Keratinocyte (primary cell): ENCODE measurements at regions not wholly inside any gene's neighbourhood (a gene's known extent, or its start where the extent isn't known, plus 50 kb on each side); places are given as distances from the start of the nearest gene placed in this dataset.

Experiments used
- DNase-seq: peaks from one replicate; pipeline ENCODE4 v3.0.0-alpha.2; 2011; ENCODE audit warnings: low read depth, missing footprints, low spot score
- FAIRE-seq: peaks from 2 replicates; lab custom pipeline; 2011; peaks lifted over from hg19 to GRCh38; lab: Jason Lieb, UNC
- H2AFZ ChIP-seq: 2 replicates; pipeline ENCODE4 v1.6.0; 2012; ENCODE audit warnings: low read length, control low read depth, inconsistent platforms; ENCODE audit not compliant: control insufficient read depth
- H3K27ac ChIP-seq: 2 replicates; pipeline ENCODE4 v1.5.1; 2011; ENCODE audit warnings: low read length; ENCODE audit not compliant: control insufficient read depth, insufficient read depth
- H3K27me3 ChIP-seq: 3 replicates; pipeline ENCODE4 v1.6.0; 2011; ENCODE audit warnings: low read length; ENCODE audit not compliant: control insufficient read depth, insufficient read depth; ENCODE audit errors: extremely low read depth
- H3K36me3 ChIP-seq, 2 experiments: 2 replicates in 1 of 2; 3 replicates in 1 of 2; pipeline ENCODE4 v1.5.1; 2011; ENCODE audit warnings: low read length in 2 of 2, mild to moderate bottlenecking in 1 of 2; ENCODE audit not compliant: control insufficient read depth in 2 of 2, insufficient read depth in 2 of 2; ENCODE audit errors: extremely low read depth in 1 of 2
- H3K4me1 ChIP-seq: 3 replicates; pipeline ENCODE4 v1.5.1; 2011; ENCODE audit warnings: low read length; ENCODE audit not compliant: control insufficient read depth, insufficient read depth; ENCODE audit errors: extremely low read depth
- H3K4me2 ChIP-seq: 3 replicates; pipeline ENCODE4 v1.6.0; 2011; ENCODE audit warnings: low read depth, low read length; ENCODE audit not compliant: control insufficient read depth, insufficient read depth; ENCODE audit errors: extremely low read depth
- H3K4me3 ChIP-seq, 3 experiments: fragments of 200-600 bp in 1 of 3; sonication (generic) in 1 of 3; 2 replicates in 2 of 3; 3 replicates in 1 of 3; pipeline ENCODE4 v1.5.1; 2011 to 2016; ENCODE audit warnings: low read length in 3 of 3, mild to moderate bottlenecking in 3 of 3, control low read depth in 2 of 3, inconsistent platforms in 1 of 3, low read depth in 1 of 3, mixed read lengths in 1 of 3, mixed run types in 1 of 3, moderate library complexity in 1 of 3; ENCODE audit not compliant: control insufficient read depth in 2 of 3, insufficient read depth in 2 of 3; ENCODE audit errors: extremely low read depth in 1 of 3
- H3K79me2 ChIP-seq: 2 replicates; pipeline ENCODE4 v1.6.0; 2012; ENCODE audit warnings: low read length; ENCODE audit not compliant: control insufficient read depth, insufficient read depth
- H3K9ac ChIP-seq: 3 replicates; pipeline ENCODE4 v1.6.0; 2011; ENCODE audit warnings: low read length; ENCODE audit not compliant: control insufficient read depth, insufficient read depth; ENCODE audit errors: extremely low read depth
- H3K9me1 ChIP-seq: 3 replicates; pipeline ENCODE4 v1.6.0; 2011; ENCODE audit warnings: low read length; ENCODE audit not compliant: control insufficient read depth, insufficient read depth; ENCODE audit errors: extremely low read depth
- H3K9me3 ChIP-seq: 2 replicates; pipeline ENCODE4 v1.5.1; 2012; ENCODE audit warnings: low read depth, low read length; ENCODE audit not compliant: control insufficient read depth
- H4K20me1 ChIP-seq: 3 replicates; pipeline ENCODE4 v1.6.0; 2011; ENCODE audit warnings: low read length; ENCODE audit not compliant: control insufficient read depth, insufficient read depth; ENCODE audit errors: extremely low read depth
- EZH2 ChIP-seq: IDR thresholded peaks from one replicate; pipeline ENCODE4 v1.6.1; 2012; ENCODE audit warnings: inconsistent platforms, mild to moderate bottlenecking, low read length, moderate library complexity
- dilution Hi-C: fragments of 300-500 bp; cut with MboI; formaldehyde crosslinking; loops from one replicate; pipeline ENCODE4 v1.7.0; 2020; ENCODE audit warnings: low sequenced_read_pairs; ENCODE audit not compliant: extremely low pct_ligation_motif_present
- TF ChIP-seq, protein P1 (sequence below), 3 experiments: IDR thresholded peaks in 1 of 3; conservative IDR thresholded peaks in 1 of 3; optimal IDR thresholded peaks in 1 of 3; 2 replicates in 2 of 3; 3 replicates in 1 of 3; pipeline versions ENCODE3 to v1.5.1; 2011; ENCODE audit warnings: low read length in 3 of 3, mild to moderate bottlenecking in 3 of 3, moderate library complexity in 2 of 3, control low read depth in 1 of 3, inconsistent platforms in 1 of 3; ENCODE audit not compliant: insufficient read depth in 2 of 3; ENCODE audit errors: extremely low read depth in 1 of 3

DNA sequence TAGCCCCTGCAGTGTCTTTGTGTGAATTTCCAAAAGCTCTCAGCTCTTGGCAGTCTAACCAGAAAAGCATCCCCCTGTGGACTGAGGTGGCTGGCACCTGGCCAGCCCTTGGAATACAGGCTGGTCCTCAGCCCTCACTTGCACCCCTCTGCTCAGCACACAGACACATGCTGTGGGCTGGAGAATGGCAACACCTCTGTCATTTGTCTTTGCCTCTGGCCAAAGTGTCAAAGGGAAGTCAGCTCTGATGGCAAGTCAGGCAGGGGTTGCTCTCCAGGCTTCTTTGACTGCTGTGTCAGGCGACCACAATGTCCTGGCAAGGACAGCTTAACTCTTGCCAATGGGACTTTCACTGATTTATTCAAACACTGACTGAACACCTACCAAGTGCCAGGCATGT lies 724.8 kb downstream of the INHBA start:
- DNase-seq (no peak), FAIRE-seq (no peak)
- H3K36me3 ChIP-seq: no peaks in the 10 kb centered on the region
- H3K9me1 ChIP-seq: no peaks in the 10 kb centered on the region
- H3K79me2 ChIP-seq: no peaks in the 10 kb centered on the region
- no peaks in the 10 kb centered on the region for H3K27me3 ChIP-seq
- no peak for TF ChIP-seq EZH2
- TF ChIP-seq, protein P1, sequence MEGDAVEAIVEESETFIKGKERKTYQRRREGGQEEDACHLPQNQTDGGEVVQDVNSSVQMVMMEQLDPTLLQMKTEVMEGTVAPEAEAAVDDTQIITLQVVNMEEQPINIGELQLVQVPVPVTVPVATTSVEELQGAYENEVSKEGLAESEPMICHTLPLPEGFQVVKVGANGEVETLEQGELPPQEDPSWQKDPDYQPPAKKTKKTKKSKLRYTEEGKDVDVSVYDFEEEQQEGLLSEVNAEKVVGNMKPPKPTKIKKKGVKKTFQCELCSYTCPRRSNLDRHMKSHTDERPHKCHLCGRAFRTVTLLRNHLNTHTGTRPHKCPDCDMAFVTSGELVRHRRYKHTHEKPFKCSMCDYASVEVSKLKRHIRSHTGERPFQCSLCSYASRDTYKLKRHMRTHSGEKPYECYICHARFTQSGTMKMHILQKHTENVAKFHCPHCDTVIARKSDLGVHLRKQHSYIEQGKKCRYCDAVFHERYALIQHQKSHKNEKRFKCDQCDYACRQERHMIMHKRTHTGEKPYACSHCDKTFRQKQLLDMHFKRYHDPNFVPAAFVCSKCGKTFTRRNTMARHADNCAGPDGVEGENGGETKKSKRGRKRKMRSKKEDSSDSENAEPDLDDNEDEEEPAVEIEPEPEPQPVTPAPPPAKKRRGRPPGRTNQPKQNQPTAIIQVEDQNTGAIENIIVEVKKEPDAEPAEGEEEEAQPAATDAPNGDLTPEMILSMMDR (optimal IDR thresholded peaks at IDR 0.05 in 1 of 3, IDR thresholded peaks at IDR 0.05 in 1 of 3, conservative IDR thresholded peaks at IDR 0.05 in 1 of 3; ENCODE audit: extremely low read depth in 1 of 3, insufficient read depth in 2 of 3, low read length in 3 of 3): no peak
- no peaks in the 10 kb centered on the region for H3K4me1 ChIP-seq
- H4K20me1 ChIP-seq: no peaks in the 10 kb centered on the region
- no peak overlapping the region for H3K27ac ChIP-seq
- no peak overlapping the region for H3K4me2 ChIP-seq
- no peak overlapping the region for H3K9ac ChIP-seq
- no peak overlapping the region for H3K4me3 ChIP-seq
- dilution Hi-C loops: no loop called here
- H2AFZ ChIP-seq: no peak overlapping the region
- no peaks in the 10 kb centered on the region for H3K9me3 ChIP-seq

DNA sequence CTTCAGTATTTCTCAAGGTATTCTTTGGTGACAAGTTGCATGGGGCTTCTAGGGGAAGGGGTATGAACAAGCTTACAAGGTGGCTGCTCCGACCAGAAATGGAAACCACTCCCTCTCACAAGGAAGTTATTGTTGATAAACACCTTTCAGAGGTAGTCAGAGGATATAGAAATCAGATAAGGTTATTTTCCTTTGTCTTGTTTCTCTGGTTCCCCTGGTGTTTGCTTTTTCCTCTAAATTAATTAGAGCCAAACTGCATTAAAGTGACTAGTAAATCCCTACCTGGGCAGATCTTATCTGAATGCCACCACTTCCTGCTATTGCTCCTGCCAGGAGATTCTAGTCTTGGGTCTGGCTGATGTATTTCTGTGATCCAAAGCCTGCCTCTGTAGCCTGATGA lies 725.4 kb downstream of the INHBA start:
- FAIRE-seq: peak; percentile 13
- H3K9me1 ChIP-seq: no peaks in the 10 kb centered on the region
- no peak overlapping the region for H3K4me2 ChIP-seq
- TF ChIP-seq EZH2: no peak
- TF ChIP-seq, protein P1 (optimal IDR thresholded peaks at IDR 0.05 in 1 of 3, IDR thresholded peaks at IDR 0.05 in 1 of 3, conservative IDR thresholded peaks at IDR 0.05 in 1 of 3; ENCODE audit: extremely low read depth in 1 of 3, insufficient read depth in 2 of 3, low read length in 3 of 3): no peak
- no peaks in the 10 kb centered on the region for H3K9me3 ChIP-seq
- H3K27ac ChIP-seq: no peak overlapping the region
- no peaks in the 10 kb centered on the region for H3K4me1 ChIP-seq
- no peaks in the 10 kb centered on the region for H4K20me1 ChIP-seq
- no peak overlapping the region for H3K9ac ChIP-seq
- H3K4me3 ChIP-seq: no peak overlapping the region
- DNase-seq: no peak
- H2AFZ ChIP-seq: no peak overlapping the region
- H3K79me2 ChIP-seq: no peaks in the 10 kb centered on the region
- H3K27me3 ChIP-seq: no peaks in the 10 kb centered on the region
- no peaks in the 10 kb centered on the region for H3K36me3 ChIP-seq
- dilution Hi-C loops: no loop called here
